ENCODE measurements at regions not wholly inside any gene's neighbourhood (a gene's known extent, or its start where the extent isn't known, plus 50 kb on each side); places are given as distances from the start of the nearest gene placed in this dataset.
"Not testable (repeated sequence)": the region's sequence is repeated elsewhere in the genome, so short reads cannot be mapped to it uniquely, and the experiment has no call there.

- intact Hi-C loops (cut with micrococcal nuclease; ENCODE audit: unreplicated experiment) (no loop called here), in situ Hi-C loops (cut with HindIII; ENCODE audit: low pct_unique_long_range_greater_than_20kb, low sequenced_read_pairs) (no loop called here)
- DNase-seq (ENCODE audit: low read depth, low spot score): no peak
- ATAC-seq: no peak
- H3K27ac ChIP-seq (ENCODE audit: low read length): no peak overlapping the region
- no peak overlapping the region for H3K4me3 ChIP-seq (ENCODE audit: low read depth in 2 of 2, low read length in 2 of 2)
- no peaks in the 10 kb centered on the region for H3K4me1 ChIP-seq (ENCODE audit: control insufficient read depth, insufficient read depth, low read length)
- no TSS peak for BruUV-seq (replicated peaks)
- H3K36me3 ChIP-seq (ENCODE audit: control insufficient read depth, insufficient read depth, low read length): no peaks in the 10 kb centered on the region
- TF ChIP-seq TCF7L2 (IDR thresholded peaks at IDR 0.05; ENCODE audit: low read depth, low read length) (no peak), POLR2AphosphoS5 (IDR thresholded peaks at IDR 0.05; ENCODE audit: low read depth, low read length) (no peak), SIN3A (IDR thresholded peaks at IDR 0.05; ENCODE audit: borderline replicate concordance, insufficient read depth, low read depth, low read length) (no peak)
- TF ChIP-seq, protein P1, sequence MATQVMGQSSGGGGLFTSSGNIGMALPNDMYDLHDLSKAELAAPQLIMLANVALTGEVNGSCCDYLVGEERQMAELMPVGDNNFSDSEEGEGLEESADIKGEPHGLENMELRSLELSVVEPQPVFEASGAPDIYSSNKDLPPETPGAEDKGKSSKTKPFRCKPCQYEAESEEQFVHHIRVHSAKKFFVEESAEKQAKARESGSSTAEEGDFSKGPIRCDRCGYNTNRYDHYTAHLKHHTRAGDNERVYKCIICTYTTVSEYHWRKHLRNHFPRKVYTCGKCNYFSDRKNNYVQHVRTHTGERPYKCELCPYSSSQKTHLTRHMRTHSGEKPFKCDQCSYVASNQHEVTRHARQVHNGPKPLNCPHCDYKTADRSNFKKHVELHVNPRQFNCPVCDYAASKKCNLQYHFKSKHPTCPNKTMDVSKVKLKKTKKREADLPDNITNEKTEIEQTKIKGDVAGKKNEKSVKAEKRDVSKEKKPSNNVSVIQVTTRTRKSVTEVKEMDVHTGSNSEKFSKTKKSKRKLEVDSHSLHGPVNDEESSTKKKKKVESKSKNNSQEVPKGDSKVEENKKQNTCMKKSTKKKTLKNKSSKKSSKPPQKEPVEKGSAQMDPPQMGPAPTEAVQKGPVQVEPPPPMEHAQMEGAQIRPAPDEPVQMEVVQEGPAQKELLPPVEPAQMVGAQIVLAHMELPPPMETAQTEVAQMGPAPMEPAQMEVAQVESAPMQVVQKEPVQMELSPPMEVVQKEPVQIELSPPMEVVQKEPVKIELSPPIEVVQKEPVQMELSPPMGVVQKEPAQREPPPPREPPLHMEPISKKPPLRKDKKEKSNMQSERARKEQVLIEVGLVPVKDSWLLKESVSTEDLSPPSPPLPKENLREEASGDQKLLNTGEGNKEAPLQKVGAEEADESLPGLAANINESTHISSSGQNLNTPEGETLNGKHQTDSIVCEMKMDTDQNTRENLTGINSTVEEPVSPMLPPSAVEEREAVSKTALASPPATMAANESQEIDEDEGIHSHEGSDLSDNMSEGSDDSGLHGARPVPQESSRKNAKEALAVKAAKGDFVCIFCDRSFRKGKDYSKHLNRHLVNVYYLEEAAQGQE (IDR thresholded peaks at IDR 0.05; ENCODE audit: insufficient read depth in 1 of 2, low read depth in 2 of 2, low read length in 1 of 2): no peak
- TF ChIP-seq, protein P2, sequence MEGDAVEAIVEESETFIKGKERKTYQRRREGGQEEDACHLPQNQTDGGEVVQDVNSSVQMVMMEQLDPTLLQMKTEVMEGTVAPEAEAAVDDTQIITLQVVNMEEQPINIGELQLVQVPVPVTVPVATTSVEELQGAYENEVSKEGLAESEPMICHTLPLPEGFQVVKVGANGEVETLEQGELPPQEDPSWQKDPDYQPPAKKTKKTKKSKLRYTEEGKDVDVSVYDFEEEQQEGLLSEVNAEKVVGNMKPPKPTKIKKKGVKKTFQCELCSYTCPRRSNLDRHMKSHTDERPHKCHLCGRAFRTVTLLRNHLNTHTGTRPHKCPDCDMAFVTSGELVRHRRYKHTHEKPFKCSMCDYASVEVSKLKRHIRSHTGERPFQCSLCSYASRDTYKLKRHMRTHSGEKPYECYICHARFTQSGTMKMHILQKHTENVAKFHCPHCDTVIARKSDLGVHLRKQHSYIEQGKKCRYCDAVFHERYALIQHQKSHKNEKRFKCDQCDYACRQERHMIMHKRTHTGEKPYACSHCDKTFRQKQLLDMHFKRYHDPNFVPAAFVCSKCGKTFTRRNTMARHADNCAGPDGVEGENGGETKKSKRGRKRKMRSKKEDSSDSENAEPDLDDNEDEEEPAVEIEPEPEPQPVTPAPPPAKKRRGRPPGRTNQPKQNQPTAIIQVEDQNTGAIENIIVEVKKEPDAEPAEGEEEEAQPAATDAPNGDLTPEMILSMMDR (IDR thresholded peaks at IDR 0.05): no peak
- CTCF ChIA-PET: no interaction called here
- H3K9me3 ChIP-seq (ENCODE audit: control insufficient read depth, insufficient read depth, low read depth, low read length): no peaks in the 10 kb centered on the region
- POLR2A ChIA-PET: no interaction called here
- no peaks in the 10 kb centered on the region for H3K27me3 ChIP-seq (ENCODE audit: control insufficient read depth, insufficient read depth, low read length)
These were observed 208.0 kb downstream of the CYLC2 start for GRCh38 chr9:103203172-103203571.

- BruUV-seq (replicated peaks); CTCF ChIA-PET; H3K27ac ChIP-seq (ENCODE audit: low read length); H3K27me3 ChIP-seq (ENCODE audit: control insufficient read depth, insufficient read depth, low read length); H3K4me1 ChIP-seq (ENCODE audit: control insufficient read depth, insufficient read depth, low read length); DNase-seq (ENCODE audit: low read depth, low spot score); in situ Hi-C loops (cut with HindIII; ENCODE audit: low pct_unique_long_range_greater_than_20kb, low sequenced_read_pairs); H3K36me3 ChIP-seq (ENCODE audit: control insufficient read depth, insufficient read depth, low read length); POLR2A ChIA-PET; intact Hi-C loops (cut with micrococcal nuclease; ENCODE audit: unreplicated experiment); H3K4me3 ChIP-seq (ENCODE audit: low read depth in 2 of 2, low read length in 2 of 2); ATAC-seq; H3K9me3 ChIP-seq (ENCODE audit: control insufficient read depth, insufficient read depth, low read depth, low read length): not testable (repeated sequence)
These were observed 210.9 kb downstream of the CYLC2 start for GRCh38 chr9:103205881-103206585.

DNA sequence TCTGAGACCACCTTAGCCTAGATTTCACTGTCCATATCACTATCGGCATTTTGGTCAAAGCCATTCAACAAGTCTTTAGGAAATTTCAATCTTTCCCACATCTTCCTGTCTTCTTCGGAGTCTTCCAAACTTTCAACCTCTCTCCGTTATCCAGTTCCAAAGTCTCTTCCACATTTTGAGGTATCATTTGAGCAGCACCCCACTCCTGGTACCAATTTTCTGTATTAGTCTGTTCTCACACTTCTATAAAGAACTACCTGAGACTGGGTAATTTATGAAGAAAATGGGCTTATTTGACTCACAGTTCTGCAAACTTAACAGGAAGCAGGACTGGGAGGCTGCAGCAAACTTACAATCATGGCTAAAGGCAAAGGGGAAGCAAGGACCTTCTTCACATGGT is 215.5 kb downstream of the CYLC2 start:
- TF ChIP-seq POLR2AphosphoS5 (IDR thresholded peaks at IDR 0.05; ENCODE audit: low read depth, low read length) (no peak), TCF7L2 (IDR thresholded peaks at IDR 0.05; ENCODE audit: low read depth, low read length) (no peak), SIN3A (IDR thresholded peaks at IDR 0.05; ENCODE audit: borderline replicate concordance, insufficient read depth, low read depth, low read length) (no peak)
- TF ChIP-seq, protein P2 (IDR thresholded peaks at IDR 0.05): no peak
- TF ChIP-seq, protein P1 (IDR thresholded peaks at IDR 0.05; ENCODE audit: insufficient read depth in 1 of 2, low read depth in 2 of 2, low read length in 1 of 2): no peak
- ChIA-PET POLR2A (no interaction called here), CTCF (no interaction called here)
- no peak for DNase-seq (ENCODE audit: low read depth, low spot score)
- H3K9me3 ChIP-seq (ENCODE audit: control insufficient read depth, insufficient read depth, low read depth, low read length): no peaks in the 10 kb centered on the region
- no peaks in the 10 kb centered on the region for H3K36me3 ChIP-seq (ENCODE audit: control insufficient read depth, insufficient read depth, low read length)
- intact Hi-C loops (cut with micrococcal nuclease; ENCODE audit: unreplicated experiment): no loop called here
- no peak overlapping the region for H3K27ac ChIP-seq (ENCODE audit: low read length)
- no peaks in the 10 kb centered on the region for H3K27me3 ChIP-seq (ENCODE audit: control insufficient read depth, insufficient read depth, low read length)
- in situ Hi-C loops (cut with HindIII; ENCODE audit: low pct_unique_long_range_greater_than_20kb, low sequenced_read_pairs): no loop called here
- no peak overlapping the region for H3K4me3 ChIP-seq (ENCODE audit: low read depth in 2 of 2, low read length in 2 of 2)
- BruUV-seq (replicated peaks): no TSS peak
- no peak for ATAC-seq
- H3K4me1 ChIP-seq (ENCODE audit: control insufficient read depth, insufficient read depth, low read length): no peaks in the 10 kb centered on the region
